ENCODE measurements at regions not wholly inside any gene's neighbourhood (a gene's known extent, or its start where the extent isn't known, plus 50 kb on each side); places are given as distances from the start of the nearest gene placed in this dataset.

GRCh38 chr13:112140366-112140765 lies 73.4 kb downstream of the SOX1 start:
- POLR2A ChIA-PET (ENCODE audit: partially characterized antibody) = interaction anchor here (1.3 kb wide), 1 partner anchor 9 kb away, joined by 3 read pairs; no protein-coding TSS in a partner anchor
- Histone ChIP-seq H3K14ac (ENCODE audit: insufficient read length) (no peak overlapping the region), H2BK20ac (ENCODE audit: low read length) (no peak overlapping the region), H3K4me3 (ENCODE audit: extremely low read depth in 1 of 4, insufficient read depth in 2 of 4, low read depth in 3 of 4, low read length in 4 of 4) (no peak overlapping the region), H2BK5ac (ENCODE audit: low read depth, low read length) (no peak overlapping the region), H2BK120ac (replicated peaks; ENCODE audit: low read depth, low read length) (no peak overlapping the region), H3K27ac (ENCODE audit: low read depth, low read length) (no peak overlapping the region), H4K8ac (ENCODE audit: extremely low read depth, insufficient read depth, low read length) (no peak overlapping the region), H3K36me3 (ENCODE audit: control insufficient read depth in 2 of 4, insufficient read depth in 4 of 4, low read length in 3 of 4) (no peaks in the 10 kb centered on the region), H3K9ac (replicated peaks in 1 of 4; ENCODE audit: extremely low read depth in 1 of 4, low read depth in 3 of 4, low read length in 3 of 4) (no peak overlapping the region), H3K56ac (replicated peaks; ENCODE audit: insufficient read length, low read depth, low read length) (no peak overlapping the region), H3K4me1 (replicated peaks in 1 of 4; ENCODE audit: control insufficient read depth in 3 of 4, insufficient read depth in 4 of 4, low read length in 3 of 4) (no peaks in the 10 kb centered on the region), H2BK12ac (ENCODE audit: low read depth, low read length) (no peak overlapping the region), H2BK15ac (ENCODE audit: low read length) (no peak overlapping the region), H3K23me2 (ENCODE audit: low read depth, low read length) (no peaks in the 10 kb centered on the region), H2AK5ac (ENCODE audit: low read depth, low read length) (no peak overlapping the region), H4K20me1 (replicated peaks in 1 of 2; ENCODE audit: control insufficient read depth in 1 of 2, insufficient read depth in 2 of 2, low read length in 2 of 2) (no peaks in the 10 kb centered on the region), H2AFZ (ENCODE audit: low read length) (no peak overlapping the region), H3K9me3 (ENCODE audit: insufficient read depth in 2 of 2, low read depth in 1 of 2, low read length in 1 of 2) (no peaks in the 10 kb centered on the region), H3K79me2 (ENCODE audit: control insufficient read depth in 1 of 2, insufficient read depth in 2 of 2, low read length in 2 of 2) (no peaks in the 10 kb centered on the region), H3K27me3 (replicated peaks in 1 of 4; ENCODE audit: control insufficient read depth in 3 of 4, extremely low read depth in 1 of 4, insufficient read depth in 3 of 4, low read length in 3 of 4) (0 out of 7 replicates have a peak, but pooled peaks cover 0 to 2% (median 0%) of the 10 kb centered on the region in 4 experiments), H3K4me2 (ENCODE audit: insufficient read depth in 1 of 2, low read depth in 2 of 2, low read length in 2 of 2) (no peak overlapping the region), H3K23ac (ENCODE audit: insufficient read length) (no peak overlapping the region), H3K79me1 (ENCODE audit: low read depth, low read length) (no peaks in the 10 kb centered on the region), H3K4ac (replicated peaks; ENCODE audit: insufficient read length, low read depth, low read length) (no peak overlapping the region), H4K5ac (ENCODE audit: insufficient read length, low read depth, low read length) (no peak overlapping the region), H4K91ac (replicated peaks; ENCODE audit: insufficient read length, low read length) (no peak overlapping the region), H3K18ac (ENCODE audit: extremely low read depth, low read length) (no peak overlapping the region)
- DNase-seq (ENCODE audit: low read depth in 1 of 2, low spot score in 2 of 2) = no peak
- FAIRE-seq = no peak
- CTCF ChIA-PET (ENCODE audit: partially characterized antibody) = interaction anchor here (1.2 kb wide), 1 partner anchor 14 kb away, joined by 3 read pairs; no protein-coding TSS in a partner anchor
- TF ChIP-seq SIRT6 (IDR thresholded peaks at IDR 0.05; ENCODE audit: low read length) = no peak
- TF ChIP-seq SP1 (IDR thresholded peaks at IDR 0.05; ENCODE audit: low read depth, low read length) = no peak
- TF ChIP-seq CTCF (IDR thresholded peaks at IDR 0.05; ENCODE audit: control extremely low read depth in 1 of 3, insufficient read depth in 1 of 3, low read depth in 1 of 3, low read length in 3 of 3) = no peak
- WGBS, 2 experiments (ENCODE audit: extremely low coverage in 1 of 2, insufficient coverage in 1 of 2, insufficient read length in 1 of 2, insufficient replicate concordance in 2 of 2, low coverage in 1 of 2, low lambda C conversion rate in 2 of 2, missing lambda C conversion rate in 1 of 2) = 90% methylated on average over 7 of the region's 7 CpGs; no CpG with 5 or more reads in 1 of the 2 experiments
